GM18867 (cell line): ENCODE measurements at regions not wholly inside any gene's neighbourhood (a gene's known extent, or its start where the extent isn't known, plus 50 kb on each side); places are given as distances from the start of the nearest gene placed in this dataset.
"Not testable (repeated sequence)": the region's sequence is repeated elsewhere in the genome, so short reads cannot be mapped to it uniquely, and the experiment has no call there.

Experiments
- ATAC-seq: cut with Tn5 transposase; IDR thresholded peaks from one replicate; pipeline ENCODE4 v1.9.1; 2021; ENCODE audit warnings: mild to moderate bottlenecking, moderate library complexity; ENCODE audit not compliant: unreplicated experiment

GRCh38 chr14:71454010-71454409, 478.2 kb upstream of the RGS6 start:
- no peak for ATAC-seq

GRCh38 chr14:71454513-71455332, 477.5 kb upstream of the RGS6 start:
- ATAC-seq = no peak

GRCh38 chr14:71460091-71460490, 472.1 kb upstream of the RGS6 start:
- ATAC-seq = no peak

GRCh38 chr14:71461617-71462016, 470.6 kb upstream of the RGS6 start:
- not testable (repeated sequence) for ATAC-seq

- no peak for ATAC-seq
These were observed 468.4 kb upstream of the RGS6 start for GRCh38 chr14:71463807-71464206.

- ATAC-seq = no peak
These were observed 467.4 kb upstream of the RGS6 start for GRCh38 chr14:71464840-71465239.

- no peak for ATAC-seq
These were observed 466.9 kb upstream of the RGS6 start for GRCh38 chr14:71465316-71465715.

- ATAC-seq = no peak
These were observed 466.0 kb upstream of the RGS6 start for GRCh38 chr14:71466251-71466650.

GRCh38 chr14:71466946-71467345, 465.3 kb upstream of the RGS6 start:
- ATAC-seq = no peak

GRCh38 chr14:71467361-71467811, 464.8 kb upstream of the RGS6 start:
- ATAC-seq = no peak

- ATAC-seq = no peak
These were observed 463.5 kb upstream of the RGS6 start for GRCh38 chr14:71468701-71469100.

GRCh38 chr14:71469643-71470335, 462.4 kb upstream of the RGS6 start:
- peak; percentile 42 for ATAC-seq

- no peak for ATAC-seq
These were observed 460.4 kb upstream of the RGS6 start for GRCh38 chr14:71471634-71472355.

- peak; percentile 55 for ATAC-seq
These were observed 459.6 kb upstream of the RGS6 start for GRCh38 chr14:71472356-71473340.

- ATAC-seq = no peak
These were observed 458.4 kb upstream of the RGS6 start for GRCh38 chr14:71473843-71474242.

- ATAC-seq = no peak
These were observed 457.6 kb upstream of the RGS6 start for GRCh38 chr14:71474301-71475265.

- no peak for ATAC-seq
These were observed 456.3 kb upstream of the RGS6 start for GRCh38 chr14:71475916-71476315.

GRCh38 chr14:71478542-71478941, 453.7 kb upstream of the RGS6 start:
- no peak for ATAC-seq

GRCh38 chr14:71481021-71481654, 451.1 kb upstream of the RGS6 start:
- ATAC-seq = no peak
